ENCODE measurements at regions not wholly inside any gene's neighbourhood (a gene's known extent, or its start where the extent isn't known, plus 50 kb on each side); places are given as distances from the start of the nearest gene placed in this dataset.

DNA sequence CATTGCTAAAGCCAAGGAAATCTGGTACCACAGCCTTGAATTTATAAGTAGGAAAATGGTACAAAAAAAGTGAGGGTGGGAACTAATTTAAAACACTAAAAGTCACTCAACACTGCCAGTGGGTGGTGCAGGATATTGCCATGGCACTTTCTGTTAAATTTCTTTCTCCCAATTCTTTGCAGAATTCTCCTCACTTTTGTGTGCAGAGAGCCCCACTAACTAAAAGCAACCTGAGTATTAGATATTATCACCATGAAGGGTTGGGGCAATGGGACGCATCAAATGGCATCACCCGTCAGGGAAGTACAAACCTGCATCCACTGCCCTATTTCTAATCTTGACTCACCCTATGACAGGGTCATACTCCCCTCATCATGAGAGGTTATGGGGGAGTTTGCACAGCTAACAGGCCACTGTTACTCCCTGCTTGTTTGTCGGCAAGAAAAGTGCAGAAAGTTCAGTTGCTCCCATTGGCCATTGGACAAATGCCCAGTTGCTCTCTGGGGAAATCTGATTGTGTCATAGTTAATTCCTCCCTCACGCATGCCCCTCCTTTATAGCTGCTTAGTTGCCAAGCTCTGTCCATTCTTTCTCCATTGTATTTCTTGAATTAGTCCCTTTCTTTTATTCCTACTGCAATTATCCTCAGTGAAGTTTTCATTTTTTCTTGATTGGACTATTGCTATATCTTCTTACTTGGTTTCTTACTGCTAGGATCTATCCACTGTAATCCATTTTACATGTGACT, 93.8 kb upstream of the BLID start:
- Histone ChIP-seq H3K36me3 (no peaks in the 10 kb centered on the region), H3K4me3 (no peak overlapping the region), H3K27me3 (no peaks in the 10 kb centered on the region), H3K9me3 (ENCODE audit: low read depth) (no peaks in the 10 kb centered on the region), H3K27ac (no peak overlapping the region), H3K4me1 (ENCODE audit: low read depth) (peaks cover 6% of the 10 kb centered on the region)
- peak in 1 of 2 donors; percentile 97 for DNase-seq (ENCODE audit: low read depth in 1 of 2, low spot score in 1 of 2)
- TF ChIP-seq, protein P1, sequence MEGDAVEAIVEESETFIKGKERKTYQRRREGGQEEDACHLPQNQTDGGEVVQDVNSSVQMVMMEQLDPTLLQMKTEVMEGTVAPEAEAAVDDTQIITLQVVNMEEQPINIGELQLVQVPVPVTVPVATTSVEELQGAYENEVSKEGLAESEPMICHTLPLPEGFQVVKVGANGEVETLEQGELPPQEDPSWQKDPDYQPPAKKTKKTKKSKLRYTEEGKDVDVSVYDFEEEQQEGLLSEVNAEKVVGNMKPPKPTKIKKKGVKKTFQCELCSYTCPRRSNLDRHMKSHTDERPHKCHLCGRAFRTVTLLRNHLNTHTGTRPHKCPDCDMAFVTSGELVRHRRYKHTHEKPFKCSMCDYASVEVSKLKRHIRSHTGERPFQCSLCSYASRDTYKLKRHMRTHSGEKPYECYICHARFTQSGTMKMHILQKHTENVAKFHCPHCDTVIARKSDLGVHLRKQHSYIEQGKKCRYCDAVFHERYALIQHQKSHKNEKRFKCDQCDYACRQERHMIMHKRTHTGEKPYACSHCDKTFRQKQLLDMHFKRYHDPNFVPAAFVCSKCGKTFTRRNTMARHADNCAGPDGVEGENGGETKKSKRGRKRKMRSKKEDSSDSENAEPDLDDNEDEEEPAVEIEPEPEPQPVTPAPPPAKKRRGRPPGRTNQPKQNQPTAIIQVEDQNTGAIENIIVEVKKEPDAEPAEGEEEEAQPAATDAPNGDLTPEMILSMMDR (IDR thresholded peaks at IDR 0.05; ENCODE audit: low read depth, low read length) = no peak

DNA sequence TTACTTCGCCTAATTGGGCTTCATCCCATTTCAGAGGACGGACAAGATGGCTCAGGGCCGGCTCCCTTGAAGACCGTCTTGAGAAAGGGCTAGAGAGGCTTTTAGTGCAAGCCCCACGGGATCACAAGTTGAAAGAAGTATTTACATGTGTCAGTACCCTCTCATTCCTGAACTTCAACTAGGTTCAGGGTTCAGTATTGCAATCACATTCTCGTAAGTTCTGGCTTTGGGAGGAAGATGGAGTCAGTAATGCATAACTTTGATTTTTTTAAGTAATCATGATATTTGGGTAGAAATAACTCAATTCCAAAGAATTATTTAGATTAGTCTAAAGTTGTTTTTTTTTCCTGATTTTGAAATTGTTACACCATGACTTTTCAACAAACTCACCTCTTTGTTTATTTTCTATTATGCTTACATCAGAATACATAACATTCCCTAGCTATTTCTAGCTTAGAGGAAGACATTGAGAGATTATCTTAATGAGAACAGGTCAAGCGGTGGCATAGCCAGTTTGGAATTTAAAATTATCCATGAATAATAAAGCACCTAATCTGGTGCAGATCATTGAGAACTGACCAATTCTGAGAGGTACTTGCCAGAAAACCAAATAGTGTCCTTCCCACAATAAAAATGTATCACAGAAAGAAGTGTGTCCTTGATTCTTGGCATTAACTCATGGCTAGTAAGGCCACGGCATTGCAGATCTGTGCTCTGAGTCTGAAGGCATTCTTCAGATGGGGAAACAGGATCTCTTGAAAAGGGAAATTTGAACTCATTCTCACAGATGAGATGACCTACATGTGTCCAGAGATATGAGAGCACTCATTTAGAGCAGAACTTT, 92.1 kb upstream of the BLID start:
- peak in 1 of 2 donors; percentile 32 for DNase-seq (ENCODE audit: low read depth in 1 of 2, low spot score in 1 of 2)
- Histone ChIP-seq H3K9me3 (ENCODE audit: low read depth) (no peaks in the 10 kb centered on the region), H3K4me1 (ENCODE audit: low read depth) (peaks cover 6% of the 10 kb centered on the region), H3K36me3 (no peaks in the 10 kb centered on the region), H3K27me3 (no peaks in the 10 kb centered on the region), H3K4me3 (no peak overlapping the region), H3K27ac (no peak overlapping the region)
- TF ChIP-seq, protein P1 (IDR thresholded peaks at IDR 0.05; ENCODE audit: low read depth, low read length) = no peak

DNA sequence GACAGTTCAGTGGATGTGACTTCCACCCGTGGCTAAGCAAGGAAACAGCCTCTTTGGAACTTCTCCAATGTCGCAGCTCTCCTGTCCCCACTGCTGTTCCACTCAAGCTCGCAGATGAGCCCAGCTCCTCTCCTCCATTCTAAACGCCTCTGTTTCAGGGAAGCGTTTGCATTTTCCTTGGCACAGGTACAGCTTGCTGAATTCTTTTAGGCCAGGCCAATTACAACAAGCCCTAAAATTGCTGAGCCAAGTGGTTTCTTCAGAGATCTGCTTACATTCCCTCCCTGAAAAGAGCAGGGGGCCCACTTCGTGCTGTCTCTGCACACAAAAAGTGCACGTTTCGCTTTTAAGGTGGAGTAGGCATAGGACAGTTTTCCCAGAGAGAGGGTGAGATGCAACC, 91.5 kb upstream of the BLID start:
- peaks cover 10% of the 10 kb centered on the region for H3K4me1 ChIP-seq (ENCODE audit: low read depth)
- H3K4me3 ChIP-seq = no peak overlapping the region
- peak in 1 of 2 donors; percentile 84 for DNase-seq (ENCODE audit: low read depth in 1 of 2, low spot score in 1 of 2)
- no peak overlapping the region for H3K27ac ChIP-seq
- no peaks in the 10 kb centered on the region for H3K27me3 ChIP-seq
- no peaks in the 10 kb centered on the region for H3K36me3 ChIP-seq
- TF ChIP-seq, protein P1 (IDR thresholded peaks at IDR 0.05; ENCODE audit: low read depth, low read length) = no peak
- no peaks in the 10 kb centered on the region for H3K9me3 ChIP-seq (ENCODE audit: low read depth)

DNA sequence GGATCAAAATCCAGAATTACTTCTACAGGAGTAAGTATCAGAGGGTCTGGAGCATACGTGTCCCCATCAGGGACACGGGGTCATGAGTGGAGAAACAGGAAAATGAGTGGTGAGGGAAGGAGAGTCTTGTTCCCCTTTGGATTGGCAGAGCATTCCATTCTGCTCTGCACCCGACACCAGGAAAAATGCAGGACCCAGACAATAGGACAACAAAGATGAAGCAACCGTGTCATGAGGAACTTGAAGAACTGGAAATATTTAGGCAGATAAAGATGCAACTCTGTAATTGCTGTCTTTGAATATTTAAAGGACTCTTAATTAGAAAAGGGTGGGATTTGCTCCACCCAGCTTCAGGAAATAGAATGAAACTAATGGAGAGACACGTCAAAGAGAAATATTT, 89.0 kb upstream of the BLID start:
- Histone ChIP-seq H3K4me3 (no peak overlapping the region), H3K9me3 (ENCODE audit: low read depth) (no peaks in the 10 kb centered on the region), H3K27ac (no peak overlapping the region), H3K36me3 (no peaks in the 10 kb centered on the region), H3K4me1 (ENCODE audit: low read depth) (peaks cover 14% of the 10 kb centered on the region), H3K27me3 (no peaks in the 10 kb centered on the region)
- no peak for DNase-seq (ENCODE audit: low read depth in 1 of 2, low spot score in 1 of 2)
- TF ChIP-seq, protein P1 (IDR thresholded peaks at IDR 0.05; ENCODE audit: low read depth, low read length) = no peak

DNA sequence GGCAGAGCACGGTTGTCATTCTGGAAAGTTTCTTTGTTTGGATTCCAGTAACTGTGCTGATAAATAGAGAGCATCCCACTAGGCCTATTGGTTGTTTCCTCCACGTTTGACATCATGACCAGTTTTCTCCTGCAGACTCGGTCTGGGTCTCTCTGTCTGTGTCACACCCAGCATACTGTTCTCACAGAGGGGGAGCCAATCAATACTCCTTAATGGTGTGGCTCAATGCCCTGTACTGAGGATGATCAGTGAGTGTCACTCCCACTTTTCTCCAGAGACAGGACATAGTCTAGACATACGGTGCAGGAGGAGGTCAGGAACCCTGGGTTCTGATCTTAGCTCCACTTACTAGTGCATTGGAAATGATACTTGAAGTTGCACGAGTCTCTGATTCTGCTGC, 88.2 kb upstream of the BLID start:
- Histone ChIP-seq H3K4me3 (no peak overlapping the region), H3K9me3 (ENCODE audit: low read depth) (no peaks in the 10 kb centered on the region), H3K27ac (no peak overlapping the region), H3K36me3 (no peaks in the 10 kb centered on the region), H3K27me3 (no peaks in the 10 kb centered on the region), H3K4me1 (ENCODE audit: low read depth) (peaks cover 14% of the 10 kb centered on the region)
- no peak for DNase-seq (ENCODE audit: low read depth in 1 of 2, low spot score in 1 of 2)
- TF ChIP-seq, protein P1 (IDR thresholded peaks at IDR 0.05; ENCODE audit: low read depth, low read length) = no peak

Measured in cardiac muscle cell (in vitro differentiated cells and primary cell).